ENCODE measurements at regions not wholly inside any gene's neighbourhood (a gene's known extent, or its start where the extent isn't known, plus 50 kb on each side); places are given as distances from the start of the nearest gene placed in this dataset.
"Not testable (repeated sequence)": the region's sequence is repeated elsewhere in the genome, so short reads cannot be mapped to it uniquely, and the experiment has no call there.

GRCh38 chr16:7278636-7279035 is 54.0 kb upstream of the RBFOX1 start:
- no peak for FAIRE-seq

- no peak for FAIRE-seq
Observed at GRCh38 chr16:7272567-7273158, 60.0 kb upstream of the RBFOX1 start.

GRCh38 chr16:7271486-7271885 is 61.2 kb upstream of the RBFOX1 start:
- FAIRE-seq, result no peak

- FAIRE-seq, result no peak
Observed at GRCh38 chr16:7270823-7271222, 61.8 kb upstream of the RBFOX1 start.

GRCh38 chr16:7270006-7270405 is 62.6 kb upstream of the RBFOX1 start:
- FAIRE-seq, result no peak

- no peak for FAIRE-seq
Observed at GRCh38 chr16:7268182-7268581, 64.5 kb upstream of the RBFOX1 start.

GRCh38 chr16:7257016-7257415 is 75.6 kb upstream of the RBFOX1 start:
- FAIRE-seq, result no peak

GRCh38 chr16:7246578-7246977 is 86.1 kb upstream of the RBFOX1 start:
- FAIRE-seq, result no peak

GRCh38 chr16:7239547-7239946 is 93.1 kb upstream of the RBFOX1 start:
- FAIRE-seq, result no peak

- no peak for FAIRE-seq
Observed at GRCh38 chr16:7236824-7237410, 95.7 kb upstream of the RBFOX1 start.

GRCh38 chr16:7233975-7234374 is 98.7 kb upstream of the RBFOX1 start:
- FAIRE-seq, result no peak

- no peak for FAIRE-seq
Observed at GRCh38 chr16:7231762-7232161, 100.9 kb upstream of the RBFOX1 start.

GRCh38 chr16:7229433-7230218 is 103.0 kb upstream of the RBFOX1 start:
- not testable (repeated sequence) for FAIRE-seq

- FAIRE-seq, result no peak
Observed at GRCh38 chr16:7227229-7227721, 105.4 kb upstream of the RBFOX1 start.

GRCh38 chr16:7221157-7221556 is 111.5 kb upstream of the RBFOX1 start:
- no peak for FAIRE-seq

GRCh38 chr16:7218936-7219335 is 113.7 kb upstream of the RBFOX1 start:
- no peak for FAIRE-seq

GRCh38 chr16:7217797-7218196 is 114.8 kb upstream of the RBFOX1 start:
- no peak for FAIRE-seq

GRCh38 chr16:7216719-7217118 is 115.9 kb upstream of the RBFOX1 start:
- no peak for FAIRE-seq

- no peak for FAIRE-seq
Observed at GRCh38 chr16:7211781-7212180, 120.9 kb upstream of the RBFOX1 start.

- no peak for FAIRE-seq
Observed at GRCh38 chr16:7209598-7209997, 123.0 kb upstream of the RBFOX1 start.

GRCh38 chr16:7206469-7206868 is 126.2 kb upstream of the RBFOX1 start:
- no peak for FAIRE-seq

GRCh38 chr16:7200320-7200719 is 132.3 kb upstream of the RBFOX1 start:
- FAIRE-seq, result no peak

- no peak for FAIRE-seq
Observed at GRCh38 chr16:7185689-7186088, 147.0 kb upstream of the RBFOX1 start.

- FAIRE-seq, result no peak
Observed at GRCh38 chr16:7185165-7185564, 147.5 kb upstream of the RBFOX1 start.
